NCI-H2081 (cell line): ENCODE measurements at regions not wholly inside any gene's neighbourhood (a gene's known extent, or its start where the extent isn't known, plus 50 kb on each side); places are given as distances from the start of the nearest gene placed in this dataset.
A peak's percentile ranks its signal among the peaks of the same experiment; 100 is the strongest.
"Not testable (repeated sequence)": the region's sequence is repeated elsewhere in the genome, so short reads cannot be mapped to it uniquely, and the experiment has no call there.

ENCODE experiments used
- DNase-seq, 2 experiments: peaks; one replicate each; lab custom pipeline; 2025; lab: John Stamatoyannopoulos, UW

DNA sequence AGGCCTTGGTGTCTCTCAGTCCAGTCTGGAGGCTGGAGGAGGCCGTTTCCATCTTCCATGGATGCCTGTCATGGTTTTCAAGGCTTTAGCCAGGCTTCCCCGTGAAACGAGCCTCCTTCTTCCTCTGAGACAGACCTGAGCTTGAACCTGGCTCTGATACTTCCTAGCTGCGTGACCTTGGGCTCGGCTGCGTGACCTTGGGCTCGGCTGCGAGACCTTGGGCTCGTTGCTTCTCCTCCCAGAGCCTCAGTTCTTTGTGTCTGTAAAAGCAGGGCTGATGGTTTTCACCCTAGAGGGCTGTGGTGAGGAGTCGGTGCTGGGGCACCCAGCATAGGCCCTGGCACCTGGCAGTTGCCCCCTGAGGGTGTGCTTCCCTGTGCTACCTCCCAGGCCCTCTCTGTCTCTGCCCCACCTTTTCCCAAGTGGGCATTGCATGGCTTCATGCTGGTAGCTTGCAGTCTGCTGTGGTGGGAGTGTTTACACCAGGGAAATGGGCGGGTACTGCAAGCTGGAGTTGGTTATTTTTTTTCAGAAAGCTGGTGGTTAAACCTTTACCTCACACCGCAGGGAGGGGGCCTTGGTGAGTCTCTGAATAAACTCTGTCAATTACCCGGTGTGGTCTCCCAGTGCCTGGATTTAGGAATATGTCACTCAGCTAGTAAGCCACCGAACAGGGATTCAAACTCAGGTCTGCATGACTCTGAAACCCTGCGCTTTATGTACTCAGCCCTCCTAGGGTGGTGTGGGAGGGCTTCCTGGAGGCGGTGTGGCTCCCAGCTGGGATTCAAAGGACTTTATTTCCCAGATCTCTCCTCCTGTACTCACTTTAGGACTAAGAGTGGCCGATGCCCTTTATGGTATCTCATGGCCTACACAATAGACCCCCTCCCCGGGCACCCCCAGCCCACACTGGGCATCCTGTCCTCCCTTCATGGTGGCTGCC lies 129.0 kb upstream of the CIBAR2 start:
- no peak for DNase-seq

- DNase-seq, result no peak
Measured at GRCh38 chr16:85242140-85242539, 129.9 kb upstream of the CIBAR2 start.

DNA sequence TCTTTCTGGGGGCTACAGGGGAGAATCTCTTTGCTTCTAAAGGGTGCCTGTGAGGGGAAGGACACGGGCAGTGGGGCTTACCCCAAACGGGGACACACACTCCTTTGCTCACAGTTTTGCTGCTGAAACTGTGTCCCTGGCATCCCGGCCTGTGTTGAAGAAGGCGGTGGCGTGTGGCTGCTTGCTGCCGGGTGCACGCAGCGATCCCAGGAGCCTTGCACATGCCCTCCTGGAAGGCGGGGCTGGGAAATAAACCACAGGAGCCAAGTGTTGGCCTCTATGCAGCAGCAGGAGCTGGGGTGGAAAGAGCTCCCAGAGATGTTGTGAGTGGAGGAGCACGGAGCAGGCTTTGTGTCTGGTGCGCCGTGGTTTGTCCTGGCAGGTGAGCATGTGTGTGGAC lies 131.0 kb upstream of the CIBAR2 start:
- no peak for DNase-seq

GRCh38 chr16:85244452-85244851 lies 132.2 kb upstream of the CIBAR2 start:
- not testable (repeated sequence) for DNase-seq

- DNase-seq, result peak; percentile 43 to 61
Measured at GRCh38 chr16:85245307-85246172, 133.3 kb upstream of the CIBAR2 start.

DNA sequence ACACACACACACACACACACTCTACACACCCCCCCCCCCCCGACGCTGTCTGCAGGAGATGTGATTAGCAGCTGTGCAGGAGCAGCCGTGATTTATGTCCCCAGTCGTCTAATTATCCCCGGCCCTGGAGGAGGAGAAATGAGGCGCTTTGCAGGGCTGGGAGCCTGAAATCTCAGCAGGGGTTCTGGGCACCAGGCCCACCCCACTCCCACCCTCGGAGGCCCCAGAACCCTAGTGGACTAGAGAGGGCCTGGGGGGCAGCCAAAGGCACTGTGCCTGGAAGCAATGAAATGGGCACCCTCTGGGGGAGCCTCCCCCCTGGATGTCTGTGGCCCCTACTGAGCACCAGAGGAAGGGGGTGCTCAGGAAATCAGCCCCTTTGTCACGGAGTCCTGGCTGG lies 134.2 kb upstream of the CIBAR2 start:
- peak; percentile 50 to 66 for DNase-seq

DNA sequence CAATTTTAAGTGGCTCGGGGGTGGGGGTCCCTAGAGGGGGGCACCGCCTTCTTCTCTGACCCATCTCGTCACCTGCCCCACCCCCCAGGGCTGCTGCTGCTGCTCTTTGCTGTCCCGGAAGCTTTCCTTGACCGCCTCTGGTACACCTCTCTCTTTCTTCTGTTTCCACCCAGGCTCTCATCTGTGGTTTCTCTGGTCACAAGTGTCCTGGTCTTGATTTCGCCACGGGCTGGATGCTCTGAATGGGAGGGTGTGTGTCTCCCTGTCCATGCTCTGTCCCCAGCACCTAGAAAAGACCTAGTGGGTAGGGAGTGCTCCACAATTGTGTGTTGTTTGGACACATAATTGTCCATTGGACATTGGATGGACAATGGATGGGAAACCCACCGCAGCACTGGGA lies 134.7 kb upstream of the CIBAR2 start:
- no peak for DNase-seq

DNA sequence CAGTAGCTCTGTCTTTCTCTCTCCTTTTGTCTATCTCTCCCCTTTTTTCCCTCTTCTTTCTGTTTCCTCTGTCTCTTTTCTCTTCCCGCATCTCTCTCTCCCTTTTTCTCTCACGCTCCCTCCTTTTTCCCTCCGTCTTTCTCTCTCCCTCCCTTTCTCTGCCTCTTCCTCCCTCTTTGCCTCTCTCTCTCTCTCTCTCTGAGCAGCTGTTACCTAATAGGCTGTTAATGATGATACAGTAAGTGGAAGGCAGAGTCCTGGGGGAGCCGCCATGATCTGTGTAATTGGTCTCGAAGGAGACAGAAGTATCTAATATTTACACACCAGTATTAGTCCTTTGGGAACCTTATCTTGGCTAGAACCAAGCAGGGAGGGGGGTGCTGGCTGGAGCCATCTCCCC lies 136.1 kb upstream of the CIBAR2 start:
- no peak for DNase-seq

- DNase-seq, result no peak
Measured at GRCh38 chr16:85248857-85249256, 136.6 kb upstream of the CIBAR2 start.

- no peak for DNase-seq
Measured at GRCh38 chr16:85249418-85250146, 137.3 kb upstream of the CIBAR2 start.

GRCh38 chr16:85250147-85250463 lies 137.8 kb upstream of the CIBAR2 start:
- no peak for DNase-seq

DNA sequence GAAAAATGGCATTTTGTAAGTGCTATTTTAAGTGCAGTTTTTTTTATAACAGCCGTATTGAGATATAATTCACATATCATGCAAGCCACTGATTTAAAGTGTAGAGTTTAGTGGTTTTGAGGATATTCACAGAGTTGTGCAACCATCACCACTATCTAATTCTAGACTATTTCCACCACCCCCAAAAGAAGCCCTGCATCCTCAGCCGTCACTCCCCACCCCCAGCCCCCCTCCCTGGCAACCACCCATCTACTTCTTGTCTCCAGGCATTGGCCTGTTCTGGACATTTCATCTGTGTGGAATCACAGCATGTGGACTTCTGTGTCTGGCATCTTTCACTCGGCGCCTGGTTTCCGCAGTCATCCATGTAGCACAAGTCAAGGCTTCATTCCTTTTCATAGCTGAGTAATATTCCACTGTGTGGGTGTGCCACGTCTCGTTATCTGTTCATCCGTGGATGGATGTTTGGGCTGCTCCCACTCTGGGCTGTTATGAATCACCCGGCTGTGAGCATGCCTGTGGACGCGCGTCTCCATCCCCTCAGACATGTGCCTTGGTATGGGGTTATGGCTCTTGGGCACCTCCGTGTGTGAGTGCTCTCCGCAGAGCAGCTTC lies 138.4 kb upstream of the CIBAR2 start:
- no peak for DNase-seq

DNA sequence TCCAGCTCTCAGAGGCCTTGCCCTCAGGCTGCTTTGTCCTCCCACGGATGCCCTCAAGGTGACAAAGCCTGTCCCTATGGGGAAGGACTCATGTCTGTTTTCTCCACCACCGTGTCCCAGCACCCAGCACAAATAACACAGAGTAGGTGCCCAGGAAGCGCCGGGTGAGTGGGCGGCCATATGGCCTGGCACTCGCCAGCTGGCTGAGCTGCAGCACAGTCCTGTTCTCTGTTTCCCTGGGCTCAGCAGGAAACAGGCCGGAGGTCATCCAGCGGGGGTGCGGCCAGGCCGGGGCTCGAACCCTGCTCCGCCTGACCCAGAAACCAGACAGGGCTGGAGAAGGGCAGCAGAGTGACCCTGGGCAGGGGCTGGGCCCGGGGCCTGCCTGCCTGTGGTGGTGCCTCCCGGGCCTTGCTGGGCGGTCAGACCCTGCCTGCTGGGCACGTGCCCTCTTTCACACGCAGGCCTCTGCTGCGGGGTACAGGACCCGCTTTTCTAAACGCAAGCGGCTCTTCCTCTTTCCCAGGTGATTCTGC lies 139.0 kb upstream of the CIBAR2 start:
- no peak for DNase-seq

- no peak for DNase-seq
Measured at GRCh38 chr16:85252014-85252413, 139.7 kb upstream of the CIBAR2 start.

DNA sequence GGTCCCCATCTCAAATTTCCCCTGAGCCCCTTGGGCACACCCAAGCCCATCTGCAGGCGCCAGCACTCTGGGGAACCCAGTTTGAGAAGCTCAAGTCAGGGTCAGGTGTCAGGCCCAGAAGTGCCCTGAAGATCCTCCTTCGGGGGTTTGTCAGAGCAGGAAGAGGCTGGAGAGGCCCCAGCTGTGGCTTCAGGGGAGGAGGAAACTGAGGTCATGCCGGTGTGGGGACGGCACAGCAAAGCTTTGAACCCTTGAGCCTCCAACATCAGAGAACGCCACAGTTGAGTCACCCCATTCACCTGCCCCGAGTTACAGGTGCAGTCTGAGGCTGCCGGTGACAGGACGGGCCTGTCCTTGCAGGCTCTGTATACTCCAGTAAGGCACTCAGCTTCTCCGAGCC lies 140.2 kb upstream of the CIBAR2 start:
- DNase-seq, result no peak

DNA sequence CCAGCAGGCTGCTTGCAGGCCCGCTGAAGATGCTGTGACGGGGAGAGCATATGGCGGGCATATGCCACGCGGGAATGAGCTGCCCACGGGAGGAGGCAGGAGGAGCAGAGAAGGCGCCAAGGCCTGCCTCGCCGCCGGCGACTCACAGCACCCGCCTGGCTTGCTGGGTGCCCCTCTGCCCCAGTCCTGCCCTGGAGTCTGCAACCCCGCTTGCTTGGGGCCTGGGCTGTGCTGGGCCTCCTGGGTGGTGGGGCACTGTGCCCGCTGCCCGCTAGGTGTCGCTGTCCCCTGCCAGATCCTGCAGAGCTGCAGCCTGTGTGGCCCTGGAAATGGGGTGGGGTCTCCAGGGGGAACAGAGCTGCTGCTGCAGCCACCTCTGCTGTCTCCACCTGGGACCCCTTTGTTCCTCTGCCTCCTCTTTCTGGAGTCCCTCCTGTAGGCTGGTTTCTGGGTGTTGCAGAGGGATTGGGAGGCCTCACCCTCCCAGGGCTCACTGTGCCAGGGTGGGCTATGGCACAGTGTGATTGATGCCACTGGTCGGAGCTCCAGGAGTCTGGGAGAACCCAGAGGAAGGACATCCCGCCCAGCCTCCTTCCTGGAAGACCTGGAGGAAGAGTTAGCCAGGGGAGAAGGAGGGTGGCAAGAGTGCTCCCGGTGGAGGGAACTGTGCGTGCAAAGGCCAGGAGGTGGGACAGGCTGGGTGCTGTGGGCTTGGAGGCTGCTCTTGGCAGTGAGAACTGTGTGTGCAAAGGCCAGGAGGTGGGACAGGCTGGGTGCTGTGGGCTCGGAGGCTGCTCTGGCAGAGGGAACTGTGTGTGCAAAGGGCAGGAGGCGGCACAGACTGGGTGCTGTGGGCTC lies 141.0 kb upstream of the CIBAR2 start:
- no peak for DNase-seq

DNA sequence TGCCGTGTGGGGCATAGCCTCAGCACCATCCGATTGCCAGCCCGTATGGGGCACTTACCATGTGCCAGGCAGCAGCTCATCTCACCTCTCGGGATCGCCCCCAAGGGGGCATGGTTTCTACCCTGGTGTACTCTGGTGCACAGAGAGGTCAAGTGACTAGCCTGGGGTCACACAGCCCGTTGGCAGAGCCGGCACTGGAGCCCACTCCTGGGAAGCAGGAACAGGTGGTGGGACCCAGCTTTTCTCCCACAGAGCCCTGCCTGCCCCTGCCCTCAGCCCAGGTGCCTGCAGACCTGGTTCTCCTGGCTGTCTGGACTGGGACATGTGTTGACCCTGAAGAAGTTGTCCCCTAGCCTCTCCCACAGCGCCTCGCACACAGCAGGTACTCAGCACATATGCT lies 141.8 kb upstream of the CIBAR2 start:
- no peak for DNase-seq

DNA sequence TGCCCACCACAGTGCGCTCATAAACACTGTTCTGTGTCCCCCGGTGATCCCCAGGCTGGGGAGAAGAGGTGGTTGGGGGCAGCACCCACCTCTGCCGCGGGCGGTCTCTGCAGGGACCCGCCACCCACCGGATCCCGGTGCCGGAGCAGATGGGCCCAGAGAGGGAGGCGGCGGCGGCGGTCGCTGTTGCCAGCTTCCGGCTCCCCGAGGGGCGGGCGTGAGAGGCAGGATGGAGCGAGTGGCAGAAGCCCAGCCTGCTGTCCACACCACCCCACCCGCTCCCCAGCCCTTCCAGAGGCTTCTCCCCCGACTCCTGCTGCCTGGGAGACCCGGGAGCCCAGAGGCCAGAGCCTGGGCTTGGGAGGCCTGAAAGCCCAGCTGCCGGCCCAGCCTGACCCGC lies 142.6 kb upstream of the CIBAR2 start:
- DNase-seq, result no peak

DNA sequence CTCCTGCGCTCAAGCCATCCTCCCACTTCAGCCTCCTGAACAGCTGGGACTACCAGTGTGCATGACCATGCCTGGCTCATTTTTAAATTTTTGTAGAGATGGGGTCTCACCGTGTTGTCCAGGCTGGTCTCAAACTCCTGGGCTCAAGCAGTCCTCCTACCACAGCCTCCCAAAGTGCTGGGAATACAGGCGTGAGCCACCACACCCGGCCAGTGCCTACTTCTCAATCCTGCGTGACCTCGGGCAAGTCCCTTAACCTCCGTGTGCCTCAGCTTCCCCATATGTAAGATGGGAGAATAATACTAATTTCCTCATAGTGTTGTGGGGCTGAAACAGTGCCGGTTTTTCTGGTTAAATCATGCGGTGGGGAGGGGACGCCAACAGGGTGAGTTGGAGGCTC lies 143.5 kb upstream of the CIBAR2 start:
- DNase-seq, result no peak

GRCh38 chr16:85256190-85256739 lies 144.0 kb upstream of the CIBAR2 start:
- no peak for DNase-seq
